DOHH2 (cell line): ENCODE measurements at regions not wholly inside any gene's neighbourhood (a gene's known extent, or its start where the extent isn't known, plus 50 kb on each side); places are given as distances from the start of the nearest gene placed in this dataset.

Experiments used
- EZH2phosphoT487 ChIP-seq: fragments of 200-600 bp; sonication (generic); IDR thresholded peaks from 2 replicates; pipeline ENCODE4 v1.6.1; 2017; ENCODE audit warnings: borderline replicate concordance, mild to moderate bottlenecking, antibody characterized with exemption, low read length, moderate library complexity, mixed read lengths
- TF ChIP-seq, protein P1 (sequence below): fragments of 200-600 bp; sonication (generic); IDR thresholded peaks from one replicate; pipeline ENCODE4 v1.5.1; 2014; ENCODE audit warnings: antibody characterized with exemption, mild to moderate bottlenecking, low read depth, low read length; ENCODE audit not compliant: poor library complexity, severe bottlenecking

DNA sequence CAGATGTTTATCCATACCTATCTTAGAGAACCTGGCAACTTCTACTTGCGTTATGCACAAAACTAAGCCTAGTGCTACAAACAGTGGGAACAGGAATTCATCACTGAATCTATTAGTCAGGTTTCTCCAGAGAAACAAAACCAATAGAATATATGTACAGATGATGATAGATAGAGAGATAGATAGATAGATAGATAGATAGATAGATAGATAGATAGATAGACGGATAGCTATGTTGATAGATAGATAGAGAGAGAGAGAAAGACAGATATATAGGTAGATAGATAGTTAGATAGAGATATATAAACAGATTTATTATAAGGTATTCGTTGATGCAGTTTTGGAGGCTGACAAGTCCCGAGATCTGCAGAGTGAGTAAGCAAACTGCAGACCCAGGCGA lies 495.6 kb downstream of the TMEM114 start:
- TF ChIP-seq, protein P1, sequence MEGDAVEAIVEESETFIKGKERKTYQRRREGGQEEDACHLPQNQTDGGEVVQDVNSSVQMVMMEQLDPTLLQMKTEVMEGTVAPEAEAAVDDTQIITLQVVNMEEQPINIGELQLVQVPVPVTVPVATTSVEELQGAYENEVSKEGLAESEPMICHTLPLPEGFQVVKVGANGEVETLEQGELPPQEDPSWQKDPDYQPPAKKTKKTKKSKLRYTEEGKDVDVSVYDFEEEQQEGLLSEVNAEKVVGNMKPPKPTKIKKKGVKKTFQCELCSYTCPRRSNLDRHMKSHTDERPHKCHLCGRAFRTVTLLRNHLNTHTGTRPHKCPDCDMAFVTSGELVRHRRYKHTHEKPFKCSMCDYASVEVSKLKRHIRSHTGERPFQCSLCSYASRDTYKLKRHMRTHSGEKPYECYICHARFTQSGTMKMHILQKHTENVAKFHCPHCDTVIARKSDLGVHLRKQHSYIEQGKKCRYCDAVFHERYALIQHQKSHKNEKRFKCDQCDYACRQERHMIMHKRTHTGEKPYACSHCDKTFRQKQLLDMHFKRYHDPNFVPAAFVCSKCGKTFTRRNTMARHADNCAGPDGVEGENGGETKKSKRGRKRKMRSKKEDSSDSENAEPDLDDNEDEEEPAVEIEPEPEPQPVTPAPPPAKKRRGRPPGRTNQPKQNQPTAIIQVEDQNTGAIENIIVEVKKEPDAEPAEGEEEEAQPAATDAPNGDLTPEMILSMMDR, result no peak
- TF ChIP-seq EZH2phosphoT487, result no peak
